ENCODE measurements at regions not wholly inside any gene's neighbourhood (a gene's known extent, or its start where the extent isn't known, plus 50 kb on each side); places are given as distances from the start of the nearest gene placed in this dataset.

- no peak for TF ChIP-seq CTCF (IDR thresholded peaks at IDR 0.05)
- no peak for TF ChIP-seq POLR2AphosphoS5 (IDR thresholded peaks at IDR 0.05)
Observed at GRCh38 chr2:239853121-239853520, 172.0 kb downstream of the NDUFA10 start.

All from suprapubic skin (tissue), 3 donors.